Left ventricle myocardium inferior (tissue), 1 donor: ENCODE measurements at regions not wholly inside any gene's neighbourhood (a gene's known extent, or its start where the extent isn't known, plus 50 kb on each side); places are given as distances from the start of the nearest gene placed in this dataset.
"Not testable (repeated sequence)": the region's sequence is repeated elsewhere in the genome, so short reads cannot be mapped to it uniquely, and the experiment has no call there.

ENCODE experiments used
- DNase-seq: peaks from one replicate; pipeline ENCODE4 v3.0.0-alpha.2; 2020
- H3K27ac ChIP-seq: fragments of 200-600 bp; replicated peaks from 2 replicates; pipeline ENCODE4 v1.8.0; 2021
- H3K27me3 ChIP-seq: fragments of 200-600 bp; 2 replicates; pipeline ENCODE4 v1.8.0; 2021; ENCODE audit warnings: low read depth
- H3K36me3 ChIP-seq: fragments of 200-600 bp; 2 replicates; pipeline ENCODE4 v1.8.0; 2021
- H3K4me1 ChIP-seq: fragments of 200-600 bp; 2 replicates; pipeline ENCODE4 v1.8.0; 2021
- H3K4me3 ChIP-seq: fragments of 200-600 bp; 2 replicates; pipeline ENCODE4 v1.8.0; 2021; ENCODE audit warnings: mild to moderate bottlenecking, moderate library complexity
- H3K9me3 ChIP-seq: fragments of 200-600 bp; replicated peaks from 2 replicates; pipeline ENCODE4 v1.8.0; 2021
- intact Hi-C: fragments of 100-400 bp; cut with micrococcal nuclease; formaldehyde crosslinking; loops from one replicate; pipeline ENCODE4 v1.11.0; 2022
- TF ChIP-seq, protein P1 (sequence below): fragments of 200-600 bp; IDR thresholded peaks from 2 replicates; pipeline ENCODE4 v1.8.0; 2021; ENCODE audit warnings: antibody characterized with exemption, mild to moderate bottlenecking, borderline replicate concordance
- donor health status: DM: no; HTN: yes; CAD: no; lungs with severe emphysema.

DNA sequence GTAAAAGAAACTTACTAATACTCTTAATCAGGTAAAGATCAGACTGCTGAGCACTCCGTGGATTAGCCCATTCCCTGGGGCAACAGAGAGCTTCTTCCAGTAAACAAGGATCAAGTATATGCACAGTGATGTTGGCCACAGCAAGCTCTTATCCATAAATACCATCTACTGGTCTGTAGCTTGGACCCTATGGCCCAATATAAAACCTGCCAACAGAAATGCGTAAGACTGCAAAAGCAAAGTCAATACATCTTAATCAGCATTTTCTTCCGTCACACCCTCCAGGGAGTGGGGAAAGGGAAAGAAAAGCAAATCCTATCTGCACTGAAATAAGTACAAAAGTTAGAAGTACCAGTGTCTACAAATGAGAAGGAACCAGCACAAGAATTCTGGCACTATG, 1082.1 kb downstream of the ZPLD1 start:
- Histone ChIP-seq H3K36me3 (no peaks in the 10 kb centered on the region), H3K4me3 (no peak overlapping the region), H3K4me1 (no peaks in the 10 kb centered on the region), H3K27ac (no peak overlapping the region), H3K27me3 (no peaks in the 10 kb centered on the region), H3K9me3 (peaks cover 38% of the 10 kb centered on the region)
- DNase-seq: no peak
- TF ChIP-seq, protein P1, sequence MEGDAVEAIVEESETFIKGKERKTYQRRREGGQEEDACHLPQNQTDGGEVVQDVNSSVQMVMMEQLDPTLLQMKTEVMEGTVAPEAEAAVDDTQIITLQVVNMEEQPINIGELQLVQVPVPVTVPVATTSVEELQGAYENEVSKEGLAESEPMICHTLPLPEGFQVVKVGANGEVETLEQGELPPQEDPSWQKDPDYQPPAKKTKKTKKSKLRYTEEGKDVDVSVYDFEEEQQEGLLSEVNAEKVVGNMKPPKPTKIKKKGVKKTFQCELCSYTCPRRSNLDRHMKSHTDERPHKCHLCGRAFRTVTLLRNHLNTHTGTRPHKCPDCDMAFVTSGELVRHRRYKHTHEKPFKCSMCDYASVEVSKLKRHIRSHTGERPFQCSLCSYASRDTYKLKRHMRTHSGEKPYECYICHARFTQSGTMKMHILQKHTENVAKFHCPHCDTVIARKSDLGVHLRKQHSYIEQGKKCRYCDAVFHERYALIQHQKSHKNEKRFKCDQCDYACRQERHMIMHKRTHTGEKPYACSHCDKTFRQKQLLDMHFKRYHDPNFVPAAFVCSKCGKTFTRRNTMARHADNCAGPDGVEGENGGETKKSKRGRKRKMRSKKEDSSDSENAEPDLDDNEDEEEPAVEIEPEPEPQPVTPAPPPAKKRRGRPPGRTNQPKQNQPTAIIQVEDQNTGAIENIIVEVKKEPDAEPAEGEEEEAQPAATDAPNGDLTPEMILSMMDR: no peak
- intact Hi-C loops: no loop called here

DNA sequence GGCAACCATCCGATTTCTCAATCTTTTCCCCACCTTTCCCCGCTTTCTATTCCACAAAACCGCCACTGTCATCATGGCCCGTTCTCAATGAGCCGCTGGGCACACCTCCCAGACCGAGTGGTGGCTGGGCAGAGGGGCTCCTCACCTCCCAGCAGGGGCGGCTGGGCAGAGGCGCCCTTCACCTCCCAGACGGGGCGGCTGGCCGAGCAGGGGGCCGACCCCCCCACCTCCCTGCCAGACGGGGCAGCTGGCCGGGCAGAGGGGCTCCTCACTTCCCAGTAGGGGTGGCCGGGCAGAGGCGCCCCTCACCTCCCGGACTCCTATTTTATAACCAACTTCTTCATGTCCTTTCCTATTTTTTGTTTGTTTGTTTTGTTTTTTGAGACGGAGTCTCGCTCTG, 1096.5 kb downstream of the ZPLD1 start:
- DNase-seq, H3K4me1 ChIP-seq, H3K27me3 ChIP-seq, H3K36me3 ChIP-seq, H3K4me3 ChIP-seq, H3K27ac ChIP-seq, H3K9me3 ChIP-seq, intact Hi-C loops: not testable (repeated sequence)

DNA sequence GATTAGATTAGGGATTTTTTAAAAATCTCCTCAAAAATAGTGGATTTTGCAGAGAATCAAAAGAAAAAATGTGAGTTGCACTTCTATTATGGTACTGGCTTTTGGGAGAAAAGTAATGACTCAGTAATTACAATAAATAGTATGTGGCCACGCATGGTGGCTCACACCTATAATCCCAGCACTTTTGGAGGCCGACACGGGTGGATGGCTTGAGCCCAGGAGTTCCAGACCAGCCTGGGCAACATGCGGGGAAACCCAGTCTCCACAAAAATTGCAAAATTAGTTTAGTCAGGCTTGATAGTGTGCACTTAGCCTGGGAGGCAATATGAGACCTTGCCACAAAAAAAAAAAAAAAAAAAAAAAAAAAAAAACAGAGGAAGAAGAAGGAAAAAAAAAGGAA, 1098.2 kb downstream of the ZPLD1 start:
- no peak for DNase-seq
- TF ChIP-seq, protein P1: no peak
- Histone ChIP-seq H3K27ac (no peak overlapping the region), H3K4me1 (no peaks in the 10 kb centered on the region), H3K36me3 (no peaks in the 10 kb centered on the region), H3K27me3 (no peaks in the 10 kb centered on the region), H3K9me3 (no peaks in the 10 kb centered on the region), H3K4me3 (no peak overlapping the region)
- intact Hi-C loops: no loop called here

DNA sequence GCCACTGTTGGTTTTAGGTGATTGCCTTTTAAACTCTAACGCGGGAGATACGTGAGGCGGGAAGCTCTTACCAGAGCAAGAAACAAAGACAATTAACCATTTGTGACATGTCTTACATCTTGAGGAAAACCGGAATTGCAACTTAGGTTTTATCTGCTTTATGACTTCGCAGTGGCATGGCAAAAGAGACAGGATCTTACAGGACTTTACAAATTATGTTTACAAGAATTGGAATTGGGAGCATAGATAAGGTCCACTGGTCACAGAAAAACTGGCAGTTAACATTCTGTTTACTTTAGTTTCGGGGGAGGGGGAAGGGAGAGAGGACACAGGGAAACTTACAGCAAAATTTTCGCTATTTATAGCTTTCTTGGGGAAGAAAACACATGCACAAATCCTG, 1119.6 kb downstream of the ZPLD1 start:
- H3K9me3 ChIP-seq: no peaks in the 10 kb centered on the region
- TF ChIP-seq, protein P1: no peak
- no peaks in the 10 kb centered on the region for H3K4me1 ChIP-seq
- DNase-seq: no peak
- H3K4me3 ChIP-seq: no peak overlapping the region
- H3K27me3 ChIP-seq: no peaks in the 10 kb centered on the region
- H3K27ac ChIP-seq: no peak overlapping the region
- H3K36me3 ChIP-seq: no peaks in the 10 kb centered on the region
- intact Hi-C loops: no loop called here

DNA sequence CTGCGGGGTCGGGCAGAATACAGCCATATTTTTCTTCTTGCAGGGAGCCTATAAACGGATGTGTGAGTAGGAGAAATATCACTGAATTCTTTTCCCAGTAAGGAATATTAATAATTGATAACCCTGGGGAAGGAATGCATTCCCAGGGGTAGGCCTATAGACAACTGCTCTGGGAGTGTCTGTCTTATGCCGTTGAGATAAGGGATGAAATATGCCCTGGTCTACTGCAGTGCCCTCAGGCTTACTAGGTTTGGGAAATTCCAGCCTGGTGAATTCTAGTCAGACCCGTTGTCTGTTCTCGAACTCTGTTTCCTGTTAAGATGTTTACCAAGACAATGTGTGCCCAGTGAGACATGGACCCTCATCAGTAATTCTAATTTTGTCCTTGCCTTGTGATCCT, 1129.3 kb downstream of the ZPLD1 start:
- H3K27me3 ChIP-seq, H3K36me3 ChIP-seq, DNase-seq, H3K4me1 ChIP-seq, H3K27ac ChIP-seq, H3K4me3 ChIP-seq, intact Hi-C loops: not testable (repeated sequence)
- H3K9me3 ChIP-seq: peaks cover 26% of the 10 kb centered on the region

DNA sequence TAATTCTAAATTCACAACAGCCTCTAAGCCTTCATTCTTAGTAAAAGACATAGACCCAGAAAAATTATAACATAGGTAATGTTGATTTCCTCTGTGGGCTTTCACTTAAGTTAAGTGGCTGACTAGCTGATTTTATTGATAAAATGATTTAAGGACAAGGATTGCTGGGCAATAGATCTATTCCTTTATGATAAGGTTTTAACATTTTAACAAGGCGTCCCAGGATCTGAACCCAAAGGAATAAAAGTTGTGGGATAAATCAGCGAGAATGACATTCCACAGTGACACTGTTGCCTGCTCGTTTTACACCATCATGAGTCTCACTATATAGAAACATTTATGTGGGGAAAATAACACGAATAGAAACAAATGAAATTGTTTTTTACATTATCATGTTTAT, 1151.0 kb downstream of the ZPLD1 start:
- intact Hi-C loops: no loop called here

More for the DNA sequence above, 1151.0 kb downstream of the ZPLD1 start:
- Histone ChIP-seq H3K27me3 (no peaks in the 10 kb centered on the region), H3K36me3 (no peaks in the 10 kb centered on the region), H3K4me1 (no peaks in the 10 kb centered on the region), H3K9me3 (no peaks in the 10 kb centered on the region), H3K4me3 (no peak overlapping the region), H3K27ac (no peak overlapping the region)
- DNase-seq: no peak
- TF ChIP-seq, protein P1: no peak
